ENCODE measurements at regions not wholly inside any gene's neighbourhood (a gene's known extent, or its start where the extent isn't known, plus 50 kb on each side); places are given as distances from the start of the nearest gene placed in this dataset.
A peak's percentile ranks its signal among the peaks of the same experiment; 100 is the strongest.

DNA sequence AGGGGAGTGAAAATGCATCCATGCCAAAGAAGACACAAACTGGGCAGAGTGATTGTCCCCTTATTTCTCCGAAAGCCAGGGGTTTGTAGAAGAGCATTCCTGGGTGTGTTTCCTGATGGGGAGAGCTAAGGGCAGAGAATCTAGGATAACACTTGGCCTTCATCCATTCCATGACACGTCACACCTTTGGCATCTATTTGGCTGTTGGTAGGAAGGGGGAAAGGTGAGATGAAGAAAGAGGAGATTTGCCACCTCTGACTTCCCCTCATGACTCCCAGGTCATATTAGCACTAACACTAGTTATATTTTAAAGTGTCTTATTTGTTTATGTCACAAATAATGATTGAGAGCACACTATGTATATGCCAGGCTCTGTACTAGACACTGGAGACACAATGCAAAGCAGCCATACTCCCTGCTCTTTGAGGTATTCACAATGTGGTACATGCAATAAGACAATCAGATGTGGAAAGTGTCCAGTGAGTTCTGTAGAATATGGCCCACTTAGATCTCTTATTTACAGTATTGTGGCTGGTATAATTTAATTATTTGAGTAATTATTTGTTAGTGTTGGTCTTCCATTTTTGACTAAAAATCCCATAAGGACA, 54.5 kb upstream of the GADD45A start:
- no peak for DNase-seq
- TF ChIP-seq, protein P1, sequence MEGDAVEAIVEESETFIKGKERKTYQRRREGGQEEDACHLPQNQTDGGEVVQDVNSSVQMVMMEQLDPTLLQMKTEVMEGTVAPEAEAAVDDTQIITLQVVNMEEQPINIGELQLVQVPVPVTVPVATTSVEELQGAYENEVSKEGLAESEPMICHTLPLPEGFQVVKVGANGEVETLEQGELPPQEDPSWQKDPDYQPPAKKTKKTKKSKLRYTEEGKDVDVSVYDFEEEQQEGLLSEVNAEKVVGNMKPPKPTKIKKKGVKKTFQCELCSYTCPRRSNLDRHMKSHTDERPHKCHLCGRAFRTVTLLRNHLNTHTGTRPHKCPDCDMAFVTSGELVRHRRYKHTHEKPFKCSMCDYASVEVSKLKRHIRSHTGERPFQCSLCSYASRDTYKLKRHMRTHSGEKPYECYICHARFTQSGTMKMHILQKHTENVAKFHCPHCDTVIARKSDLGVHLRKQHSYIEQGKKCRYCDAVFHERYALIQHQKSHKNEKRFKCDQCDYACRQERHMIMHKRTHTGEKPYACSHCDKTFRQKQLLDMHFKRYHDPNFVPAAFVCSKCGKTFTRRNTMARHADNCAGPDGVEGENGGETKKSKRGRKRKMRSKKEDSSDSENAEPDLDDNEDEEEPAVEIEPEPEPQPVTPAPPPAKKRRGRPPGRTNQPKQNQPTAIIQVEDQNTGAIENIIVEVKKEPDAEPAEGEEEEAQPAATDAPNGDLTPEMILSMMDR (IDR thresholded peaks at IDR 0.05; ENCODE audit: low read depth, low read length), result no peak
- H3K4me1 ChIP-seq, result no peaks in the 10 kb centered on the region

DNA sequence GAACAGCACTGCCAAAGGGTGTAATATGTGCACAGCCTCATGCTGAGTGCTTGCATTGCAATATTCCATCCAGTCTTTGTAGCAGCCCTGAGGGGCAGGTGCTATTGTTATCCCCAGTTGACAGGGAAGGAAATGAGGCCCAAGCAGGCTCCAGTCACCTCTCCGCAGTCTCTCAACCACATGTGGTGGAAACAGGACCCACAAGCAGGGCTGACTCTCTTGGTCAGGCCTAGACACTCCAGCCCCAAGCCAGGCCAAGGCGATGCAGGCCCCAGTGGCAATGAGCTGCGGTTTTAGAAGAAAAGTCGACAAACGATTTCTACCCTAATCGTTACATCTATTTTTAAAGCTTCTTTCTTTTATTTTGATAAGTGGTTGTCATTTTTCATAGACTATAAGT, 52.6 kb upstream of the GADD45A start:
- no peaks in the 10 kb centered on the region for H3K4me1 ChIP-seq
- TF ChIP-seq, protein P1 (IDR thresholded peaks at IDR 0.05; ENCODE audit: low read depth, low read length), result no peak
- DNase-seq, result no peak
- no peak overlapping the region for H3K4me3 ChIP-seq (ENCODE audit: low read depth, low read length)
- no peaks in the 10 kb centered on the region for H3K27me3 ChIP-seq
- H3K36me3 ChIP-seq, result no peaks in the 10 kb centered on the region
- H3K9me3 ChIP-seq, result no peaks in the 10 kb centered on the region

More for the DNA sequence above, 54.5 kb upstream of the GADD45A start:
- Histone ChIP-seq H3K27me3 (no peaks in the 10 kb centered on the region), H3K4me3 (ENCODE audit: low read depth, low read length) (no peak overlapping the region), H3K9me3 (no peaks in the 10 kb centered on the region), H3K36me3 (no peaks in the 10 kb centered on the region)

DNA sequence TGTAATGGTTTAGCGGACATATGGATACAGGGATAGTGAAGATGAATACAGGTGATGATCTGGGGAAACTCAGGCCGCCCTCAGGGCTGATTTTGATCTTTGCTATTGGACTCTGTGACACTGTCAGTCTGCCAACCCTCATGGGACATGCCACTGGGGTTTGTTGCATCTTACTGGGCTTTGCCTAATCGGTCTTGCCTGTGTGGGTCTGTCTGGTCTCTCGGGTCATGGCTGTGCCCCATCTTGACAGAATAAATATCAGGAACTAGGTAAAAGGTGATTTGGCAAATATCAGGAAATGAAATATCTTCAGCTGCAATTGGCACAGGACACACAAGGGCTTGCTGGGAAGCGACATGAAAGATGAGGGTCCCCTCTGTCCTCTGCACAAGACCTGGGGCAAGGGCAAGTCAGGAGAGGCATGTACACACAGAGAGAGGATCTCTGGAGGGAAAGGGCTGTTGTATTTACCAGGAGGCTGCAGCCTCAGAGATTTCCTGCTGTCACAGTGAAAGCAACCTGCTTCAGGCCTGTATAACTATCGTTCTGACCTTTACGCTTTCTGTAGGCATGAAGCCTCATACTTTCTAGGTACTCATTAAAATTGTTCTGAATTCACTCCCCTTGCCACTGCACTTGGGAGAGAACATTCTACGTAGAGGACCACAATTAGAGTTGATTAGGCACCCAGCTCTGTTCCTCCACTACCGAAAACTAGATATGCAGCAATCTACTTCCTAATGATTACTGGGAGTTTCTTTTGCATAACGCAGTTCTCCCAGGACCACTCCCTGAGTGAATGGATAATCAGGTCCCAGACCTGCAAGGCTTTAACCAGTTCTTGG, 52.0 kb upstream of the GADD45A start:
- DNase-seq, result peak; percentile 33
- no peaks in the 10 kb centered on the region for H3K27me3 ChIP-seq
- no peaks in the 10 kb centered on the region for H3K36me3 ChIP-seq
- no peak overlapping the region for H3K4me3 ChIP-seq (ENCODE audit: low read depth, low read length)
- no peaks in the 10 kb centered on the region for H3K4me1 ChIP-seq
- H3K9me3 ChIP-seq, result no peaks in the 10 kb centered on the region
- TF ChIP-seq, protein P1 (IDR thresholded peaks at IDR 0.05; ENCODE audit: low read depth, low read length), result no peak

DNA sequence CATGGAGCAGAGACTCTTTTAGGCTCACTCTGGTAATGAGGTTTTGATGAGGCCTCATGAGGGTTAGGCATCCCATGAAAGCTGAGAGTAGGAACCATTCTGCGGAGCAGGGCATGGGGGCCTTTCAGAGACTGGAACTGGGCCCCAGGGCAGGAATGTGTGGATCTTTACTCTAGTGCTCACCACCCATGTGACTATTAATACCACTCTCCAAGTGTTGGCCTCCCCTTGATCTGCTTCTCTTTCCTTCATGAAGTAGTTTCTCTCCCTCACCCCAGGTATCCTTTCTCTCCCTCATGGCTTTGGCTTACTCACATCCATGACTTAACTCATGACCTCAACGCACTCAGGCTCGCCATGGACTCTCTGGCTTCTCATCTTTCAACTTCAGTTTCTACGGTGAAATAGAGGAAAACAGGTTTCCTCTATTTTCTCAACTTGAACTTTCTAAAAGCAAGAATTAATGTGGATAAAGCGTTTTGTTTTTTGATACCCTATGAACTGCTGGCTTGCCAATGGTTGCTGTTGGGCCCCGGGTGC, 50.5 kb upstream of the GADD45A start:
- Histone ChIP-seq H3K36me3 (no peaks in the 10 kb centered on the region), H3K4me1 (no peaks in the 10 kb centered on the region), H3K9me3 (no peaks in the 10 kb centered on the region), H3K27me3 (no peaks in the 10 kb centered on the region), H3K4me3 (ENCODE audit: low read depth, low read length) (no peak overlapping the region)
- TF ChIP-seq, protein P1 (IDR thresholded peaks at IDR 0.05; ENCODE audit: low read depth, low read length), result no peak
- no peak for DNase-seq

DNA sequence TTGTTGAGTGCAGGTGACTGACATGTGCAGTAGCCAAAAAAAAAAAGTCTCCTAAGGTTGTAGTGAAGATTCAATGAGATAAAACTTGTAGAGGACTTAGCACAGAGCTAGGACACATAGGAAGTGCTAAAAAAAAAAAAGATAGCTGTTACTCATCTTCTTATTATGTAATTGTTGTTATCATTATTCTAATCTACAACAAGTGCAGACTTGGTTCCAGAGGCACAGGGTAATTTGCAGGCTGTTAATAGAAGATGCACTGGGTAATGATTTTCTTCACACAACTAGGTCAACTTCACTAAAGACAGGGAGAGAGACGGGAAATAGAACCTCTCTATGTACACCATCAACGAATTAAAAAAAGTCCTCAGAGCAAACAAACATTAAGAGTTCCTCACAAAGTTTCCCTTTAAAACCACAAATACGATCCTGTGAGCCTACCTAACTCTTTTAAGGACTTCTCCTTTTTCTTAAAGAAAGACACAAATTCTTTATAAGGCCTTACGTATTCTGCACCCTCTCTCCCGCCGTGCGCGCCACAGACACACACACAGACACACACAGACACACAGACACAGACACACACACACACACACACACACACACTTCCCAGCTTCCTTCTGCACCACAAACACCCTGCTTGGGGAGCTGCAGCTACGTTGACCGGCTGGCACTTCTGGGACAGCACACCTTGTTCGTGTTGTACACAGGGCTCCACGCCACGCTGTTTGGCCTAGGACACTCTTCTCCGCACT, 49.8 kb upstream of the GADD45A start:
- Histone ChIP-seq H3K9me3 (no peaks in the 10 kb centered on the region), H3K4me1 (no peaks in the 10 kb centered on the region), H3K4me3 (ENCODE audit: low read depth, low read length) (no peak overlapping the region), H3K27me3 (no peaks in the 10 kb centered on the region), H3K36me3 (no peaks in the 10 kb centered on the region)
- TF ChIP-seq, protein P1 (IDR thresholded peaks at IDR 0.05; ENCODE audit: low read depth, low read length), result no peak
- DNase-seq, result no peak

Measured in BE2C (cell line).